ENCODE measurements at regions not wholly inside any gene's neighbourhood (a gene's known extent, or its start where the extent isn't known, plus 50 kb on each side); places are given as distances from the start of the nearest gene placed in this dataset.

DNA sequence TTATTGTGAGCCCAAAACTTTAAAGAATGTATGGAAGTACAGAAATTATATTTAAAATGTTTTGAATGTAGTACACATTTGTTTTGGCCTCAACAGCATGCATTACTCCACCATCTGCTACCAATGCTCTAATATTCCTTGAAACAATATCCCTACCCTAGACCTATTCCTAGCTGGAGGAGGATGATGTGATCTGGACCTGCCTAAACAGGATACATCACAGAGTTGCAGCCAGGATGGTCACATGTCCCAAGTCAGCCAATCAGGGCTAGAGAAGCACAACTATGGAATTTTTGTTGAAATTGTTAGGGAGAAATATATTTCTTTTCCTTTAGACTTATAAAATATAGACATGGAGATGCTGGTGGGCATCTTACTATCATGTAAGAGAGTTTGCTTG is 623.3 kb upstream of the NR5A2 start:
- TF ChIP-seq EZH2phosphoT487 (conservative IDR thresholded peaks at IDR 0.05; ENCODE audit: low read length) = no peak
- no peak for TF ChIP-seq CTCF (IDR thresholded peaks at IDR 0.05; ENCODE audit: insufficient read depth, low read length, poor library complexity, severe bottlenecking)
